ENCODE measurements at regions not wholly inside any gene's neighbourhood (a gene's known extent, or its start where the extent isn't known, plus 50 kb on each side); places are given as distances from the start of the nearest gene placed in this dataset.

DNA sequence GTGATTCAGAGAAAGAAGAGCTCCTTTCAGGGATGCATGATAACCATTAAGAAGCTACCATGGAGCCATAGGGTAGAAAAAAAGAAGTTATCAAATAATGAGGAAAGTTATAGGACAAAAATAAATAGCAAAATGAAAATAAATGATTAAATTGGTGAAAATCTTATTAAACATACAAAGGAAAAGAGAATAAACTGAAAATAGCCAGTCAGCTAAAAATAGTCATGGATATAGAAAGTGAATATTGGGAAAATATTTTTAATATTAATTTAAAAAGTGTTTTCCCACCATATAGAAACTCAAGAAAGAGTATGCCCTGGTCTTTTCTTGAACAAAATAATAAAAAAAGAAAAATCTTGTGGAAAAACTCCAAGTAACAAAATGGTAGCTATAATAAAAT lies 209.2 kb upstream of the CDH19 start:
- TF ChIP-seq, protein P1, sequence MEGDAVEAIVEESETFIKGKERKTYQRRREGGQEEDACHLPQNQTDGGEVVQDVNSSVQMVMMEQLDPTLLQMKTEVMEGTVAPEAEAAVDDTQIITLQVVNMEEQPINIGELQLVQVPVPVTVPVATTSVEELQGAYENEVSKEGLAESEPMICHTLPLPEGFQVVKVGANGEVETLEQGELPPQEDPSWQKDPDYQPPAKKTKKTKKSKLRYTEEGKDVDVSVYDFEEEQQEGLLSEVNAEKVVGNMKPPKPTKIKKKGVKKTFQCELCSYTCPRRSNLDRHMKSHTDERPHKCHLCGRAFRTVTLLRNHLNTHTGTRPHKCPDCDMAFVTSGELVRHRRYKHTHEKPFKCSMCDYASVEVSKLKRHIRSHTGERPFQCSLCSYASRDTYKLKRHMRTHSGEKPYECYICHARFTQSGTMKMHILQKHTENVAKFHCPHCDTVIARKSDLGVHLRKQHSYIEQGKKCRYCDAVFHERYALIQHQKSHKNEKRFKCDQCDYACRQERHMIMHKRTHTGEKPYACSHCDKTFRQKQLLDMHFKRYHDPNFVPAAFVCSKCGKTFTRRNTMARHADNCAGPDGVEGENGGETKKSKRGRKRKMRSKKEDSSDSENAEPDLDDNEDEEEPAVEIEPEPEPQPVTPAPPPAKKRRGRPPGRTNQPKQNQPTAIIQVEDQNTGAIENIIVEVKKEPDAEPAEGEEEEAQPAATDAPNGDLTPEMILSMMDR (IDR thresholded peaks at IDR 0.05) = no peak
- TF ChIP-seq KAT7 (CRISPR knock-in tag; IDR thresholded peaks at IDR 0.05; ENCODE audit: borderline replicate concordance) (no peak), AFF4 (CRISPR knock-in tag; IDR thresholded peaks at IDR 0.05; ENCODE audit: borderline replicate concordance) (no peak), PRDM15 (CRISPR knock-in tag; IDR thresholded peaks at IDR 0.05) (no peak), SP1 (CRISPR knock-in tag; conservative IDR thresholded peaks at IDR 0.05) (no peak), ESRRA (CRISPR knock-in tag; IDR thresholded peaks at IDR 0.05; ENCODE audit: borderline replicate concordance) (no peak), JUN (CRISPR knock-in tag; IDR thresholded peaks at IDR 0.05) (no peak), ETV6 (CRISPR knock-in tag; IDR thresholded peaks at IDR 0.05) (no peak)
- TF ChIP-seq, protein P2, sequence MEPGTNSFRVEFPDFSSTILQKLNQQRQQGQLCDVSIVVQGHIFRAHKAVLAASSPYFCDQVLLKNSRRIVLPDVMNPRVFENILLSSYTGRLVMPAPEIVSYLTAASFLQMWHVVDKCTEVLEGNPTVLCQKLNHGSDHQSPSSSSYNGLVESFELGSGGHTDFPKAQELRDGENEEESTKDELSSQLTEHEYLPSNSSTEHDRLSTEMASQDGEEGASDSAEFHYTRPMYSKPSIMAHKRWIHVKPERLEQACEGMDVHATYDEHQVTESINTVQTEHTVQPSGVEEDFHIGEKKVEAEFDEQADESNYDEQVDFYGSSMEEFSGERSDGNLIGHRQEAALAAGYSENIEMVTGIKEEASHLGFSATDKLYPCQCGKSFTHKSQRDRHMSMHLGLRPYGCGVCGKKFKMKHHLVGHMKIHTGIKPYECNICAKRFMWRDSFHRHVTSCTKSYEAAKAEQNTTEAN (CRISPR knock-in tag; IDR thresholded peaks at IDR 0.05) = no peak
